NCI-H1092 treated with DMSO at 0.1 percent for 48 hours (cell line): ENCODE measurements at regions not wholly inside any gene's neighbourhood (a gene's known extent, or its start where the extent isn't known, plus 50 kb on each side); places are given as distances from the start of the nearest gene placed in this dataset.
"Not testable (repeated sequence)": the region's sequence is repeated elsewhere in the genome, so short reads cannot be mapped to it uniquely, and the experiment has no call there.

Experiments
- DNase-seq: peaks from one replicate; lab custom pipeline; 2025; lab: John Stamatoyannopoulos, UW

- DNase-seq, result not testable (repeated sequence)
These were observed 259.9 kb upstream of the TBL1XR1 start for GRCh38 chr3:177457204-177457603.

GRCh38 chr3:177459401-177459800 is 262.1 kb upstream of the TBL1XR1 start:
- DNase-seq, result no peak

- peak; percentile 27 for DNase-seq
These were observed 262.8 kb upstream of the TBL1XR1 start for GRCh38 chr3:177460047-177460446.

GRCh38 chr3:177461765-177462164 is 264.5 kb upstream of the TBL1XR1 start:
- no peak for DNase-seq

GRCh38 chr3:177463341-177463740 is 266.1 kb upstream of the TBL1XR1 start:
- not testable (repeated sequence) for DNase-seq

GRCh38 chr3:177463863-177464262 is 266.6 kb upstream of the TBL1XR1 start:
- no peak for DNase-seq

- no peak for DNase-seq
These were observed 267.3 kb upstream of the TBL1XR1 start for GRCh38 chr3:177464392-177465256.

- DNase-seq, result no peak
These were observed 268.0 kb upstream of the TBL1XR1 start for GRCh38 chr3:177465257-177465642.

GRCh38 chr3:177466074-177466473 is 268.8 kb upstream of the TBL1XR1 start:
- no peak for DNase-seq

- not testable (repeated sequence) for DNase-seq
These were observed 269.3 kb upstream of the TBL1XR1 start for GRCh38 chr3:177466622-177467021.

- no peak for DNase-seq
These were observed 270.1 kb upstream of the TBL1XR1 start for GRCh38 chr3:177467247-177467985.

- no peak for DNase-seq
These were observed 271.0 kb upstream of the TBL1XR1 start for GRCh38 chr3:177468331-177468730.

- DNase-seq, result no peak
These were observed 271.5 kb upstream of the TBL1XR1 start for GRCh38 chr3:177468816-177469215.

GRCh38 chr3:177469216-177469615 is 271.9 kb upstream of the TBL1XR1 start:
- DNase-seq, result no peak

GRCh38 chr3:177470197-177470941 is 273.1 kb upstream of the TBL1XR1 start:
- no peak for DNase-seq

- DNase-seq, result no peak
These were observed 274.6 kb upstream of the TBL1XR1 start for GRCh38 chr3:177471733-177472480.

- no peak for DNase-seq
These were observed 275.9 kb upstream of the TBL1XR1 start for GRCh38 chr3:177473184-177473583.

- no peak for DNase-seq
These were observed 276.6 kb upstream of the TBL1XR1 start for GRCh38 chr3:177473903-177474302.

GRCh38 chr3:177474652-177475355 is 277.5 kb upstream of the TBL1XR1 start:
- no peak for DNase-seq

- no peak for DNase-seq
These were observed 278.0 kb upstream of the TBL1XR1 start for GRCh38 chr3:177475356-177475665.

- DNase-seq, result no peak
These were observed 279.2 kb upstream of the TBL1XR1 start for GRCh38 chr3:177476495-177476894.
